WTC11 (cell line): ENCODE measurements at regions not wholly inside any gene's neighbourhood (a gene's known extent, or its start where the extent isn't known, plus 50 kb on each side); places are given as distances from the start of the nearest gene placed in this dataset.

Source experiments
- ATAC-seq: fragments of 200-7000 bp; cut with Tn5 transposase; 2 replicates; pipeline ENCODE4 v1.10.0; 2021; ENCODE audit warnings: mild to moderate bottlenecking, moderate library complexity
- CTCF ChIA-PET: fragments of 300-600 bp; sonication (Branson Sonifier 250); formaldehyde crosslinking; loops from one replicate; lab custom pipeline; 2021; ENCODE audit warnings: antibody characterized with exemption; lab: Charles Lee
- POLR2A ChIA-PET: fragments of 350-600 bp; sonication (Branson Sonifier 250); formaldehyde crosslinking; loops from one replicate; lab custom pipeline; 2021; ENCODE audit warnings: antibody characterized with exemption; lab: Charles Lee
- DNase-seq: peaks from one replicate; pipeline ENCODE4 v3.0.0; 2021; ENCODE audit warnings: low spot score
- H3K27ac Mint-ChIP-seq: 2 replicates; pipeline ENCODE4 v1.8.0; 2021; ENCODE audit warnings: mixed read lengths
- H3K27me3 Mint-ChIP-seq: 2 replicates; pipeline ENCODE4 v1.8.0; 2021; ENCODE audit warnings: low read depth, mild to moderate bottlenecking, moderate library complexity, mixed read lengths
- H3K36me3 Mint-ChIP-seq: 2 replicates; pipeline ENCODE4 v1.8.0; 2021; ENCODE audit warnings: mixed read lengths
- H3K4me1 Mint-ChIP-seq: 2 replicates; pipeline ENCODE4 v1.8.0; 2022; ENCODE audit warnings: mixed read lengths
- H3K4me3 Mint-ChIP-seq: 2 replicates; pipeline ENCODE4 v1.8.0; 2021; ENCODE audit warnings: mild to moderate bottlenecking, moderate library complexity, mixed read lengths
- H3K9me3 Mint-ChIP-seq: 2 replicates; pipeline ENCODE4 v1.8.0; 2021; ENCODE audit warnings: mixed read lengths
- ATF1 ChIP-seq: sonication (generic); formaldehyde crosslinking; IDR thresholded peaks from 2 replicates; pipeline ENCODE4 v1.8.1; 2023; ENCODE audit warnings: mild to moderate bottlenecking, moderate library complexity, missing genetic modification reagents
- ATF3 ChIP-seq: sonication (generic); formaldehyde crosslinking; conservative IDR thresholded peaks from 2 replicates; pipeline ENCODE4 v1.8.1; 2022; ENCODE audit warnings: mild to moderate bottlenecking, missing genetic modification reagents
- E2F4 ChIP-seq: sonication (generic); formaldehyde crosslinking; IDR thresholded peaks from 2 replicates; pipeline ENCODE4 v1.8.1; 2022; ENCODE audit warnings: low read depth, mild to moderate bottlenecking, moderate library complexity, missing genetic modification reagents, borderline replicate concordance
- E2F5 ChIP-seq: sonication (generic); formaldehyde crosslinking; IDR thresholded peaks from 2 replicates; pipeline ENCODE4 v1.8.1; 2022; ENCODE audit warnings: mild to moderate bottlenecking, moderate library complexity, missing genetic modification reagents
- ELF4 ChIP-seq: sonication (generic); formaldehyde crosslinking; IDR thresholded peaks from 2 replicates; pipeline ENCODE4 v1.8.1; 2022; ENCODE audit warnings: low read depth, mild to moderate bottlenecking, moderate library complexity, missing genetic modification reagents
- ESRRA ChIP-seq: sonication (generic); formaldehyde crosslinking; IDR thresholded peaks from 2 replicates; pipeline ENCODE4 v1.8.1; 2022; ENCODE audit warnings: mild to moderate bottlenecking, missing genetic modification reagents, borderline replicate concordance
- ETV6 ChIP-seq: sonication (generic); formaldehyde crosslinking; IDR thresholded peaks from 2 replicates; pipeline ENCODE4 v1.8.1; 2022; ENCODE audit warnings: mild to moderate bottlenecking, missing genetic modification reagents
- FOXJ3 ChIP-seq: sonication (generic); formaldehyde crosslinking; IDR thresholded peaks from 2 replicates; pipeline ENCODE4 v1.9.0; 2021; ENCODE audit warnings: missing genetic modification reagents, mild to moderate bottlenecking, borderline replicate concordance
- FOXP1 ChIP-seq: sonication (generic); formaldehyde crosslinking; IDR thresholded peaks from 2 replicates; pipeline ENCODE4 v1.8.0; 2022; ENCODE audit warnings: missing genetic modification reagents, mild to moderate bottlenecking, moderate library complexity, borderline replicate concordance
- GRHL2 ChIP-seq: fragments of 250-450 bp; sonication (Bioruptor Pico); IDR thresholded peaks from 2 replicates; pipeline ENCODE4 v1.8.0; 2022; ENCODE audit warnings: mild to moderate bottlenecking, moderate library complexity; ENCODE audit not compliant: insufficient replicate concordance, severe bottlenecking
- GTF2I ChIP-seq: fragments of 250-450 bp; sonication (Bioruptor Pico); conservative IDR thresholded peaks from 2 replicates; pipeline ENCODE4 v1.4.0; 2021; ENCODE audit warnings: mild to moderate bottlenecking
- IRF1 ChIP-seq: sonication (generic); formaldehyde crosslinking; IDR thresholded peaks from 2 replicates; pipeline ENCODE4 v1.8.0; 2023; ENCODE audit warnings: missing genetic modification reagents
- MLX ChIP-seq: sonication (generic); formaldehyde crosslinking; IDR thresholded peaks from 2 replicates; pipeline ENCODE4 v1.8.1; 2023; ENCODE audit warnings: mild to moderate bottlenecking, missing genetic modification reagents, moderate library complexity
- MXD4 ChIP-seq: fragments of 250-450 bp; sonication (Bioruptor Pico); IDR thresholded peaks from 2 replicates; pipeline ENCODE4 v1.8.0; 2021; ENCODE audit warnings: mild to moderate bottlenecking, moderate library complexity, borderline replicate concordance
- NFE2L1 ChIP-seq: sonication (generic); formaldehyde crosslinking; IDR thresholded peaks from 2 replicates; pipeline ENCODE4 v1.8.1; 2023; ENCODE audit warnings: missing genetic modification reagents
- NR1H2 ChIP-seq: sonication (generic); formaldehyde crosslinking; IDR thresholded peaks from 2 replicates; pipeline ENCODE4 v1.9.0; 2021; ENCODE audit warnings: mild to moderate bottlenecking, moderate library complexity, missing genetic modification reagents
- NR2C2 ChIP-seq: sonication (generic); formaldehyde crosslinking; IDR thresholded peaks from 2 replicates; pipeline ENCODE4 v1.8.0; 2022; ENCODE audit warnings: mild to moderate bottlenecking, missing genetic modification reagents
- OVOL2 ChIP-seq: fragments of 250-450 bp; sonication (Bioruptor Pico); IDR thresholded peaks from 2 replicates; pipeline ENCODE4 v1.9.0; 2021; ENCODE audit warnings: mild to moderate bottlenecking, borderline replicate concordance
- SP1 ChIP-seq: sonication (generic); formaldehyde crosslinking; conservative IDR thresholded peaks from 2 replicates; pipeline ENCODE4 v1.8.1; 2022; ENCODE audit warnings: missing genetic modification reagents
- TEAD1 ChIP-seq: sonication (generic); formaldehyde crosslinking; IDR thresholded peaks from 2 replicates; pipeline ENCODE4 v1.8.0; 2022; ENCODE audit warnings: mild to moderate bottlenecking, missing genetic modification reagents
- ZNF121 ChIP-seq: sonication (generic); formaldehyde crosslinking; IDR thresholded peaks from 2 replicates; pipeline ENCODE4 v1.8.0; 2023; ENCODE audit warnings: missing genetic modification reagents
- ZNF138 ChIP-seq: sonication (generic); formaldehyde crosslinking; conservative IDR thresholded peaks from 2 replicates; pipeline ENCODE4 v1.8.1; 2022; ENCODE audit warnings: mild to moderate bottlenecking, moderate library complexity, missing genetic modification reagents
- ZNF232 ChIP-seq: sonication (generic); formaldehyde crosslinking; IDR thresholded peaks from 2 replicates; pipeline ENCODE4 v1.8.0; 2022; ENCODE audit warnings: mild to moderate bottlenecking, missing genetic modification reagents
- ZNF423 ChIP-seq: fragments of 250-450 bp; sonication (Bioruptor Pico); IDR thresholded peaks from 2 replicates; pipeline ENCODE4 v2.1.2; 2022; ENCODE audit warnings: mild to moderate bottlenecking, moderate library complexity
- TF ChIP-seq, protein P1 (sequence below): sonication (generic); formaldehyde crosslinking; IDR thresholded peaks from 2 replicates; pipeline ENCODE4 v1.8.0; 2022; ENCODE audit warnings: mild to moderate bottlenecking, missing genetic modification reagents
- TF ChIP-seq, protein P2 (sequence below): sonication (generic); formaldehyde crosslinking; IDR thresholded peaks from 2 replicates; pipeline ENCODE4 v1.8.0; 2022; ENCODE audit warnings: missing genetic modification reagents

DNA sequence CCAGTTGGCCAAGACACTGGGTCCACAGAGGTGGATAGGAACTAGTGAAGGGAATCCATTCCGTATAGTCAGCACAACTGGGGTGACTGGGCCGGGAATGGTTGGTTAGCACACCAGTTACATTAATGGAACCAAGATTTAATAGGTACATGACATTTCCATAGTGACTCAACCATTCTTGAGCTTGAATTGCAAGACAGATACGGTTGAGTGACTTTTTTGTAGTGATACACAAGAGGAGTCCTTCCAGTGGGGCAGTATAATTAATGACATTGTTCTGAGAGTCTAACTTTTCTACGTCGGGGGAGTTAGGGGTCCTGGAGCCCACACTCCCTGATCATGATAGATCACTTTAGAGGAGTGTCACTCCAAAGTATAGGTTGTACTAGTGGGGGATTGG, 211.6 kb upstream of the CXCL13 start:
- Mint-ChIP-seq H3K9me3 (no peaks in the 10 kb centered on the region), H3K27ac (no peak overlapping the region), H3K27me3 (no peaks in the 10 kb centered on the region), H3K4me1 (no peaks in the 10 kb centered on the region), H3K36me3 (no peaks in the 10 kb centered on the region), H3K4me3 (no peak overlapping the region)
- TF ChIP-seq IRF1 (CRISPR knock-in tag) (no peak), NR2C2 (CRISPR knock-in tag) (no peak), E2F4 (CRISPR knock-in tag) (no peak)
- no peak for ATAC-seq
- no peak for DNase-seq
- ChIA-PET CTCF (no interaction called here), POLR2A (no interaction called here)

GRCh38 chr4:77395481-77395880, 210.1 kb upstream of the CXCL13 start:
- ATAC-seq = no peak
- H3K9me3 Mint-ChIP-seq = peaks cover 6% of the 10 kb centered on the region

GRCh38 chr4:77398256-77398655, 207.4 kb upstream of the CXCL13 start:
- Mint-ChIP-seq H3K36me3 (no peaks in the 10 kb centered on the region), H3K9me3 (peaks cover 6% of the 10 kb centered on the region), H3K27ac (no peak overlapping the region), H3K4me1 (peaks cover 3% of the 10 kb centered on the region; the same call in 1 of the 2 replicates), H3K27me3 (no peaks in the 10 kb centered on the region), H3K4me3 (no peak overlapping the region)
- no peak for ATAC-seq
- ChIA-PET CTCF (no interaction called here), POLR2A (no interaction called here)
- TF ChIP-seq GTF2I (CRISPR knock-in tag) (no peak), ZNF121 (CRISPR knock-in tag) (no peak), TEAD1 (CRISPR knock-in tag) (no peak), E2F5 (CRISPR knock-in tag) (no peak), MXD4 (CRISPR knock-in tag) (no peak), ATF3 (CRISPR knock-in tag) (no peak), ELF4 (CRISPR knock-in tag) (no peak), MLX (CRISPR knock-in tag) (no peak), GRHL2 (CRISPR knock-in tag) (no peak), NFE2L1 (CRISPR knock-in tag) (no peak), ZNF138 (no peak), FOXJ3 (no peak), NR1H2 (CRISPR knock-in tag) (no peak), ETV6 (CRISPR knock-in tag) (no peak), ZNF423 (CRISPR knock-in tag) (no peak), SP1 (no peak), ATF1 (CRISPR knock-in tag) (no peak), ESRRA (no peak)
- TF ChIP-seq, protein P1, sequence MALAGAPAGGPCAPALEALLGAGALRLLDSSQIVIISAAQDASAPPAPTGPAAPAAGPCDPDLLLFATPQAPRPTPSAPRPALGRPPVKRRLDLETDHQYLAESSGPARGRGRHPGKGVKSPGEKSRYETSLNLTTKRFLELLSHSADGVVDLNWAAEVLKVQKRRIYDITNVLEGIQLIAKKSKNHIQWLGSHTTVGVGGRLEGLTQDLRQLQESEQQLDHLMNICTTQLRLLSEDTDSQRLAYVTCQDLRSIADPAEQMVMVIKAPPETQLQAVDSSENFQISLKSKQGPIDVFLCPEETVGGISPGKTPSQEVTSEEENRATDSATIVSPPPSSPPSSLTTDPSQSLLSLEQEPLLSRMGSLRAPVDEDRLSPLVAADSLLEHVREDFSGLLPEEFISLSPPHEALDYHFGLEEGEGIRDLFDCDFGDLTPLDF (CRISPR knock-in tag) = no peak
- TF ChIP-seq, protein P2, sequence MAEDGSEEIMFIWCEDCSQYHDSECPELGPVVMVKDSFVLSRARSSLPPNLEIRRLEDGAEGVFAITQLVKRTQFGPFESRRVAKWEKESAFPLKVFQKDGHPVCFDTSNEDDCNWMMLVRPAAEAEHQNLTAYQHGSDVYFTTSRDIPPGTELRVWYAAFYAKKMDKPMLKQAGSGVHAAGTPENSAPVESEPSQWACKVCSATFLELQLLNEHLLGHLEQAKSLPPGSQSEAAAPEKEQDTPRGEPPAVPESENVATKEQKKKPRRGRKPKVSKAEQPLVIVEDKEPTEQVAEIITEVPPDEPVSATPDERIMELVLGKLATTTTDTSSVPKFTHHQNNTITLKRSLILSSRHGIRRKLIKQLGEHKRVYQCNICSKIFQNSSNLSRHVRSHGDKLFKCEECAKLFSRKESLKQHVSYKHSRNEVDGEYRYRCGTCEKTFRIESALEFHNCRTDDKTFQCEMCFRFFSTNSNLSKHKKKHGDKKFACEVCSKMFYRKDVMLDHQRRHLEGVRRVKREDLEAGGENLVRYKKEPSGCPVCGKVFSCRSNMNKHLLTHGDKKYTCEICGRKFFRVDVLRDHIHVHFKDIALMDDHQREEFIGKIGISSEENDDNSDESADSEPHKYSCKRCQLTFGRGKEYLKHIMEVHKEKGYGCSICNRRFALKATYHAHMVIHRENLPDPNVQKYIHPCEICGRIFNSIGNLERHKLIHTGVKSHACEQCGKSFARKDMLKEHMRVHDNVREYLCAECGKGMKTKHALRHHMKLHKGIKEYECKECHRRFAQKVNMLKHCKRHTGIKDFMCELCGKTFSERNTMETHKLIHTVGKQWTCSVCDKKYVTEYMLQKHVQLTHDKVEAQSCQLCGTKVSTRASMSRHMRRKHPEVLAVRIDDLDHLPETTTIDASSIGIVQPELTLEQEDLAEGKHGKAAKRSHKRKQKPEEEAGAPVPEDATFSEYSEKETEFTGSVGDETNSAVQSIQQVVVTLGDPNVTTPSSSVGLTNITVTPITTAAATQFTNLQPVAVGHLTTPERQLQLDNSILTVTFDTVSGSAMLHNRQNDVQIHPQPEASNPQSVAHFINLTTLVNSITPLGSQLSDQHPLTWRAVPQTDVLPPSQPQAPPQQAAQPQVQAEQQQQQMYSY = no peak
- DNase-seq = no peak

More at GRCh38 chr4:77395481-77395880, 210.1 kb upstream of the CXCL13 start:
- CTCF ChIA-PET = interaction anchor here (0.7 to 3.0 kb wide), 5 partner anchors 10 to 37 kb away, joined by 3 to 14 read pairs (median 3); no protein-coding TSS in a partner anchor
- no peaks in the 10 kb centered on the region for H3K27me3 Mint-ChIP-seq
- no peak for DNase-seq
- no peaks in the 10 kb centered on the region for H3K36me3 Mint-ChIP-seq
- POLR2A ChIA-PET = no interaction called here
- TF ChIP-seq FOXP1 (CRISPR knock-in tag) (no peak), OVOL2 (CRISPR knock-in tag) (no peak), ZNF232 (no peak)
- no peak overlapping the region for H3K27ac Mint-ChIP-seq
- H3K4me3 Mint-ChIP-seq = no peak overlapping the region
- H3K4me1 Mint-ChIP-seq = peaks cover 3% of the 10 kb centered on the region; the same call in 1 of the 2 replicates
